COLO668 (cell line): ENCODE measurements at regions not wholly inside any gene's neighbourhood (a gene's known extent, or its start where the extent isn't known, plus 50 kb on each side); places are given as distances from the start of the nearest gene placed in this dataset.

Experiments
- DNase-seq: peaks from one replicate; lab custom pipeline; 2025; ENCODE audit not compliant: unreplicated experiment; lab: John Stamatoyannopoulos, UW

DNA sequence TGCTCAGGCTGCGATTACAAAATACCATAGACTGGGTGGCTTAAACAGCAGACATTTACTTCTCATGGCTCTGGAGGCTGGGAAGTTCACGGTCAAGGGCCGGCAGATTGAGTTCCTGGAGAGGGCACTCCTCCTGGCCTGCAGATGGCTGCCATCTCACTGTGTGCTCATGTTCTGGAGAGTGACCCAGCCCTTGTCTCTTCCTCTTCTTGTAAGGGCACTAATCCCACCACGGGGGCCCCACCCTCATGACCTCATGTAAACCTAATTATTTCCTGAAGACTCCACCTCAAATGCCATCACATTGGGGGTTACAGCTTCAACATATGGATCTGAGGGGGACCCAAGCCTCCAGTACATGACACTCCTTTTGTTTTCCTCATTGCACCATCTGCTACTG, 56.0 kb upstream of the CLDN10 start:
- DNase-seq: no peak

DNA sequence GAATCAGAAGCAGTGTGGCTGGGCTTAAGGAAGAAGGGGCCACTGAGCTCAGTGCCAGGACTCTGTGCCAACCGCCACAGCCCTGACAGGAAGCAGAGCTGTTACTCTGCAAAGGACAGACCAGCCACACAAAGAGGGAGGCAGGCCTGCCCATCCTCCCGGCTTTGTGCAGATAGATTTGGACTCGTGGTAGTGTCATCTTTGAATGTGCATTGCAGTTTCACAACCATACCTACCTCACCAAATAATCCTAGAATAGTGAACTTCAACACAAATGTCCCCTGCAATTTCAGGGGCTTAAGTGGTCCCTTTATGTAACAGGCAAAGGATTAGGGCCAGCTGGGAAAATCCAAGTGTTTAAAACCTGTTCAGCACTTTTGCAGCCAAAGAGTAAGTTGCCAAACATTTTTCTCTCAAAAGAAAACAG, 55.1 kb upstream of the CLDN10 start:
- no peak for DNase-seq

DNA sequence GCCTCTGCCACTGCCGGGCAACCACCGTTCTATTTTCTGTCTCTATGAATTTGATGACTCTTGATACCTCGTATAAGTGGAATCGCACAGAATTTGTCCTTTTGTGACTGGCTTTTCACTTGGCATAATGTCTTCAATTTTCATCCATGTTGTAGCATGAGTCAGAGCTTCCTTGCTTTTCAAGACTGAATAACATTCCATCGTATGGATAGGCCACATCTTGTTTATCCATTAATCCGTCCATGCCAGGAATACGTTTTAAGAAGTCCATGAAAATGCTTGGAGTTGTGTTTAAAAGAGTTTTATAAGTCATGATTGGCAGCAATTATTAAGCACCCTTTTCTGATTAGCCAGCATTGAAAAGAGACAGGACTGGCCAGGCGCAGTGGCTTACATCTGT, 53.6 kb upstream of the CLDN10 start:
- DNase-seq: no peak

DNA sequence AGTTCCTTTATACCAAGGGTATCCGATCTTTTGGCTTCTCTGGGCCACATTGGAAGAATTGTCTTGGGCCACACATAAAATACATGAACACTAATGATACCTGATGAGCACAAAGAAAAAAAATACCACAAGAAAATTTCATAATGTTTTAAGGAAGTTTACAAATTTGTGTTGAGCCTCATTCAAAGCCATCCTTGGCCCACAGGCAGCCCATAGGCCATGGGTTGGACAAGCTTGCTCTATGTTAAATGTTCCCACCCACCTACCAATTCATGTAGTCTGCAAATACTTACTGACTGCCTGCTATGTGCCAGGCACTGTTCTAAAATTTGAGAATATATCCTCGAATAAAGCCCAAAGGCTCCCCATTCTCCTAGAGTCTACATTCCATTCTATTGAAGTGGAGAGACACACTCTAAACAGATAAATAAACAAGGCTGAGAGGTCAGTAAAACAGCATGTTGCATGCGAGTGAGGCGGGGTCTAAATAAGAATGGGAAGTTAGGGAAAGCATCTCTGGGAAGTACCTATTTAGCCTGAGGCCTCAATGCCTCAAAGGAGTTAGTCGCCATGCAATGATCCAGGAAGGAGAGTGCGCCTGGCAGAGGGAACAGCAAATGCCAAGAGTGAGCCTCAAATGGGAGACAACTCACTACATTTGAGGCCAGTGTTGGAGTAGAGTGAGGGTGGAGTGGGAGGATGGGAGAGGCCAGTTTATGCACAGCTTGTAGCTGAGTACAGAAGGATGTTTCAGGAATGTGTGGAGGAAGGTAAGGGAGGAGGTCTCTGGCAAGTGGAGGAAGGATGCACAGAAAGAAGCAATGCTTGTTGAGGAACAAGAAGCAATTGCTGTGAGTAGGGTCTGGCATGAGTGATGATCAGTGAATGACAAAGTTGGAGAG, 52.5 kb upstream of the CLDN10 start:
- DNase-seq: no peak

DNA sequence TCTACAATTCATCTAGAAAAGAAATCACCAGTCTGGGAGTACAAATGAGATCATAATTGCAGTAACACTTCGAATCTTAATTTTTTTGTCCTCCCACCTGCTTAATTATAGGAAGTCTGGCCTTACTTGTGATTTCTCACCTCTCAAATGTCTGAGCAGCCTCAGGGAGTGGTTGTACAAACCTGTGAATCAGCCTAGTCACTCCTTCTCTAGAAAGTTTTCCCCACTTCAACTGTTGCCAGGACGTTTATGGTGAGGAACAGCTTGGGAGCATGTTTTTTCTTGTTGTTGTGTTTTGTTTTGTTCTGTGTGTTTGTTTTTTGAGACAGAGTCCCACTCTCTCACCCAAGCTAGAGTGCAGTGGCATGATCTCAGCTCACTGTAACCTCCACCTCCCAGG, 50.3 kb upstream of the CLDN10 start:
- DNase-seq: no peak
